ENCODE measurements at regions not wholly inside any gene's neighbourhood (a gene's known extent, or its start where the extent isn't known, plus 50 kb on each side); places are given as distances from the start of the nearest gene placed in this dataset.

GRCh38 chr16:52725043-52725442 is 178.1 kb upstream of the TOX3 start:
- TF ChIP-seq POLR2A (IDR thresholded peaks at IDR 0.05): no peak
- no peak for TF ChIP-seq CTCF (IDR thresholded peaks at IDR 0.05)

All from tibial nerve (tissue), 3 donors.